NCI-H226 (cell line): ENCODE measurements at regions not wholly inside any gene's neighbourhood (a gene's known extent, or its start where the extent isn't known, plus 50 kb on each side); places are given as distances from the start of the nearest gene placed in this dataset.

Source experiments
- DNase-seq: peaks from one replicate; pipeline ENCODE4 v3.0.0-alpha.2; 2015

- DNase-seq = no peak
Measured at GRCh38 chr21:22961258-22961657, 1963.0 kb downstream of the NCAM2 start.

- DNase-seq = peak; percentile 1
Measured at GRCh38 chr21:22965455-22966135, 1967.4 kb downstream of the NCAM2 start.

GRCh38 chr21:22981819-22982218 lies 1983.6 kb downstream of the NCAM2 start:
- no peak for DNase-seq

DNA sequence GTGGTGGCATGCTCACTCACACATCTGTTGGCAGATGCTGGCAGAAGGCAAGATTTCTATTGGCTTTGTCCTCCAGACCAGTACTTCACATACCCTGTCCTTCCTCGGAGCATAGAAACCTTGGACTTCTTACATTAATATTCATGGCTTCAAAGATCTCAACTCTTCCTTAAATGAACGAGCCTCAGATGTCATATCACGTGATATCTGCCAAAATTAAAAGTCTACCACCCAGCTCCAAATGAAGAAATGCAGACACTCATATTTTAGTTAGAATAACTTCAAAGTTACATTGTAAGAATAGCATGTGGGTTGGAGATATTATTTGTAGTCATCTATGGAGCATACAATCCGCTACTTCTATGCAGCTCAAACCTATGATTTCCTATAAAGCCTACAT lies 1994.9 kb downstream of the NCAM2 start:
- no peak for DNase-seq

GRCh38 chr21:22993822-22994574 lies 1995.8 kb downstream of the NCAM2 start:
- no peak for DNase-seq

- DNase-seq = no peak
Measured at GRCh38 chr21:23003951-23004350, 2005.7 kb downstream of the NCAM2 start.

GRCh38 chr21:23008601-23009202 lies 2010.5 kb downstream of the NCAM2 start:
- no peak for DNase-seq

DNA sequence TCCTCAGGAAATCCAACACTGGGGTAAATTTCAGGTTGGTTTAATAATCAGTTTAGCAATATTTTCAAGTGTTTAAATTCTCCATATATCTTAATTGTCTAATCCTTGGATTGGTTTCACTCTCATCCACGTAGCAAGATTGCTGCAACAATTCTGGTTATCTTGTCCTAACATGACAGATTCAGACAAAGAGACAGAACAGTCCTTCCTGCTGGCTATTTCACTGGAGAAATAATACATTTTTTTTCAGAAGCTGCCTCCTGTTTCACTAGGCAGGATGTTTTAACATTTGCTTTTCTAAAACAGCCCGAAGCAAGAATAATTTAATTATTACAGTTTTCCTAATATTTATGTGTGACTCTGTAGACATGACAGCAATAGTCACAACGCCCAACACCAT lies 2011.2 kb downstream of the NCAM2 start:
- no peak for DNase-seq

DNA sequence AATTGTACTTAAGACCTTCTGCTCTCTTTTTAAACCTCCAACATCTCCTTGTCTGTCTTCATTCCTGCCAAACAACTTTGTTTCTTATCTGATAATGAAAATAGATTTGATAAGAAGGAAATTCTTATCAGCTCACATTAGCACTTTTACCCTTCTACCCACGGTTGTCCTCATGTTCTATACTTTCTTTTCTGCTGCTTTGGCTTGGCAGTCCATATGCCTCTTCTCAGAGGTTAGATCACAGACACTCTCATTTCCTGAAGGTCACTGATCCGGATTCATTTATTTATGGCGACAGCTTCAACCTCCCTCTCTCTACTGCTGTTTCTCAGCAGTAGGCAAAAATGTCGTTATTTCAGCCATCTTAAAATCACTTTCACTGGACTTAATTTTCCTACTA lies 2015.8 kb downstream of the NCAM2 start:
- DNase-seq = no peak

DNA sequence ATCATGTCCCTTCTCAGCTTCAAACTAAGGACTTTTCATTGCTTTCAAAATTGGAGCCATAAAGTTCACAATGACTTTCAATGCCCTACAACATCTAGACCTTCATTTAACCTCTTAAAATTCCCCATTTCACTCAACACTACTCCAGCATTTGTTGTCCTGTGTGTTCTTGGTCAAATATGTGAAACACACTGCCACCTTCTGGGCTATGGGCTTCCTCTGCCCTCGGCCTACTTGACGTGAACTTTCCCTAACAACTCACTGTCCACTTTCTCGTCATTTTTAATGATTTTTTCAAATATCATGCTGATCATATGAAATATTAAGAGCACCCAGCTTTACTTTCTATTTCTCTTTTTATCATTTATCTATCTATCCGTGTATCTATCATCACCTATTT lies 2018.4 kb downstream of the NCAM2 start:
- DNase-seq = no peak

DNA sequence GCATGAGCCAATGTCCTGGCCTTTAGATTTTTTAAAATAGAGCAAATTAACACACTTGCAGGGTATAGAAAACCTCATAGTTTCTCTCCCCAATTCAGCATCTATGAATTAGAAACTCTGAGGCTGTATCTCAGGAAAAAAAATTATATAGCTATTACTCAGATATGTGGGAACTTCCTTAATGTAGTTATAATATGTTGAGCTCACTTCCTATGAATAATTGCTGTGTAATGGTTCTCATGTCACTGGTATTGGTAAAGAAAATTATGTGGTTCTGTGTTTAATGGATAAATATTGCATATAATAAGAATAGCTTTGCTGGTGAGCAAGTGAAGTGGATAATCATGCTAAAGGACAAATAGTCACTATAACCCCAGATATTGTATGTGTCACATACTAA lies 2019.8 kb downstream of the NCAM2 start:
- peak; percentile 12 for DNase-seq

- no peak for DNase-seq
Measured at GRCh38 chr21:23020969-23021368, 2022.8 kb downstream of the NCAM2 start.

DNA sequence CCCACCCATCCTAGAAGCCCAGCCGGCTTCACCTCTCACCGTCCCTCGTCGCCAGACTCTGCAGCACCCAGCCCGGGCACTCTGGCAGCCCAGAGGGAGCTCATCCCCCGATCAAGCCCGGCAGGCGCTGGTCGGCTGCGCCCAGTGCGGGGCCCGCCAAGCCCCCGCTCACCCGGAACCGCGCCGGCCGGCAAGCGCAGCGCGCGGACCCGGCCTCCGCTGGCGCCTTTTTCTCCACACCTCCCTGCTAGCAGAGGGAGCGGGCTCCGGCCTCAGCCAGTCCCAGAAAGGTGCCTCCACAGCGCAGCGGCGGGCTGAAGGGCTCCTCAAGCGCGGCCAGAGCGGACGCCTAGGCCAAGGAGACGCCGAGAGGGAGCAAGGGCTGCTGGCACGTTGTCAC lies 2023.3 kb downstream of the NCAM2 start:
- DNase-seq = no peak

GRCh38 chr21:23026878-23027277 lies 2028.7 kb downstream of the NCAM2 start:
- DNase-seq = no peak

- no peak for DNase-seq
Measured at GRCh38 chr21:23039846-23040245, 2041.6 kb downstream of the NCAM2 start.

- no peak for DNase-seq
Measured at GRCh38 chr21:23045955-23046354, 2047.7 kb downstream of the NCAM2 start.

GRCh38 chr21:23067672-23068071 lies 2069.5 kb downstream of the NCAM2 start:
- DNase-seq = no peak

- no peak for DNase-seq
Measured at GRCh38 chr21:23083242-23083641, 2085.0 kb downstream of the NCAM2 start.

GRCh38 chr21:23093259-23093658 lies 2095.1 kb downstream of the NCAM2 start:
- no peak for DNase-seq

GRCh38 chr21:23099185-23099584 lies 2101.0 kb downstream of the NCAM2 start:
- no peak for DNase-seq

DNA sequence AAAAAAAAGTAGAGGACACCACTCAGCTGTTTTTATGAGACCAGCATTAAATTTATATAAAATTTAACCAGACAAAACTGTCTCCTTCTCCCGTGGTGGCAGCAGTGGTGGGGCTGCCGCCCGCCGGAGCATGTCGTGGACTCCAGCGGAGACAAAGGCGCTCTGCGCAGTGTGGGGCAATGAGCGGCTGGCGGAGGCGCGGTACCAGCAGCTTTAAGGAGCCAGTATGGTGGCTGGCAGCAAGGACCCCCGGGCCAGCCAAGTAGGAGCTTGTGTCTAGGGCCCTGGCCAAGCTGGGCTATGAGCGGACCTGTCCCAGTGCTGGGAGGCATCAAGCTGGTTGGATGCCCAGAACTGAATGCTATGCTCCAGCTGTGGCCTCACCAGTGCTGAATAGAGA lies 2102.9 kb downstream of the NCAM2 start:
- no peak for DNase-seq

GRCh38 chr21:23108533-23108932 lies 2110.3 kb downstream of the NCAM2 start:
- DNase-seq = no peak

DNA sequence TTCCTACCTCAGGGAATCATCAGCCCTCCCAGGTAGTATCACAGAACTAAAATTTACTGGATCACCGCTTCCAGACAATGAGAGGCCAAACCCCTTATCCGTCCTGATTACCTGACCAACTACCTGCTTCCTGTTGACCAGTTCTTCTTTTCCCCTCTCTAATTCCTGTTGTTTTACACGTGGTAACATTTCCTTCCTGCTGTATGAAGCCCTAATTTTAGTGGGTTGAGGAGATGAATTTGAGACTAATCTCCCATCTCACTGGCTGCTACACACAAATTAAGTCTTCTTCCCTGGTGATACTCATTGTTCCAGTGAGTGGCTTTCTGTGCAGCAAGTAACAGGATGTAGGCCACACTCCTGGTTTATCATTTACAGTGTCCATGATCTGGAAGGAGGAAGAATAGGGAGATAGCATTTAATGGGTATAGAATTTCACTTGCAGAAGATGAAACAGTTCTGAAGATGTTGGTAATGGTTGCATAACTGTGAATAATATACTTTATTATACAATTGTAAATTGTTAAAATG lies 2112.9 kb downstream of the NCAM2 start:
- DNase-seq = no peak

DNA sequence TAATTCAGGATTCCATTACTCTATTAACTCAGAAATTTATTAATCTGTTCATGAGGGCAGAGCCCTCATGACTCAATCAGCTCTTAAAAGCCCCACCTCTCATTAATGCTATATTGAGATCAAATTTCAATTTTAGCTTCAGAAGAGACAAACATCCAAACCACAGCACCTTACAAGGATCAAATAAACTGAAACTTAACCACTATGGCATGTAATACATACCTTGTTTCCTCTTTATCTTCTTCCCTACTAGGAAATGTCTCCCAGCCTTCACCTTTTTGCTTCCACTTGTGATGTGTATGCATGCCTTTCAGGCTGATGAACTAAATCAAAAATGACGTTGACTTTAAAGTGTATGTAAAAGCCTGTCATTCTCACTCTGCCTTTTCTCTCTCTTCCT lies 2121.3 kb downstream of the NCAM2 start:
- no peak for DNase-seq
